ENCODE measurements at regions not wholly inside any gene's neighbourhood (a gene's known extent, or its start where the extent isn't known, plus 50 kb on each side); places are given as distances from the start of the nearest gene placed in this dataset.

DNA sequence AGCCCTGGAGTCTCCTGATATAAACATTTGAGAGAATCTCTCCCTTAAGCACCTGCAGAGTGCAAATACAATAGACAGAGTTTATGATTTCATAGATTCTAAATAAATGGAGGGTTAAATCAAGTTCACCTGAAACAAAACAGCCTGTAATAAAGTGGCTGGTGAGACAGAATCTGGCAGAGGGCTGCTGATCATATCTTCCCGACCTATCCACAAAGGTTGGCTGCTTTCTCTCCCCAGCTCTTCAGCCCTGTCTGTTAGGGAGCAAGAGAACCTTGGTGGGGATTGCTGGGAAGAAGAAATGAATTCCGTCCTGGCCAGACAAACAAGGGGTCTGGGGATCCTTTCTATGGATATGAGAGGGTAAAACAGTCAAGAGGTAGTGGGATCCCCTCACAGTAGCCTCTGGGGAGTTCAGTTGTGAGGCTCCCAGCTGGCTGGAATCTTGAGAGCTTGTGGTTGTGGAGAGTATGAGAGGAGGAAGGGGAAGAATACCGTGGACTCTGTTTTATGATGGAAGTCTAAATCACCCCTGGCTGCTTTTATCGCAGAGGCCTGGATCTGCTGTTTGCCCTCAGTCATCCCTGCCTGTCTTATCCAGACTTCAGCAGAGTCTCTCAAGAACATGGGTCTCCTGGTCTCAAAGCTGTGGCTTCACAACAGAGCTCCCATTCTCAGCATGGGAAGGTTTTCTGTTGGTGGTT is 451.3 kb downstream of the NTRK3 start:
- no peak for DNase-seq

DNA sequence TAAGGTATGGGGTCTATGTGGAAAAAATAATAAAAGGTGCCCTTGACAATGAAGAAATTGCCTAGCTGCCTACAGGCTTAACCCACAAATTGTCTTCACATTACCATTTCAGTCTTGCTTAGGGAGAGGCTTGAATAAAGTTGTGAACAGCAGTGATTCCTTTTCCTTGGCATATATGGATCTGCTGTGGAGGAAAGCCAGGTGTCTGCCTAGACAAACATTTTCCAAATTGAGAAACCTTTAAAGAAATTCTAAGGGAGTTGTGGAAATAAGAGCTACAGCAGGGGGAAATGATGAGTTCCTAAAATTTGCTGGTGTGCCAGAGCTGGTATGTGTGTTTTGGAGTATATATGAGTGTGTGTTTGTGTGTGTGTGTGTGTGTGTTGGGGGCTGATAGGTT is 452.1 kb downstream of the NTRK3 start:
- no peak for DNase-seq

DNA sequence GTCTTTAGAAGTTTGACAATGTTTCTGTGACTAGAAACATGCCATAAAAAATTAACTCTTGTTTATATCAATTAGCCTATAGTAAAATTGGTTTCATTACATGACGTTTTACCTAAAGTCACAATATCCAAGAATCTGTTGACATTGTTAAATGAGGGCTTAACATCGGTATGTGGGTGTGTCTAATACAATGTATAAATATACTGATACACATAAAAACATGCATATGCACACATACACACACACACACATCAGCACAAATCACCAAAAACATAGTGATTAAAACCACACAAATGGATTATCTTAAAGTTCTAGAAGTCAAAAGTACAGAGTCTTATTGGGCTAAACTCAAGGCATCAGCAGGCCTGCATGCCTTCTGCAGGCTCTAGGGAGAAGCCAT is 456.7 kb downstream of the NTRK3 start:
- DNase-seq: no peak

DNA sequence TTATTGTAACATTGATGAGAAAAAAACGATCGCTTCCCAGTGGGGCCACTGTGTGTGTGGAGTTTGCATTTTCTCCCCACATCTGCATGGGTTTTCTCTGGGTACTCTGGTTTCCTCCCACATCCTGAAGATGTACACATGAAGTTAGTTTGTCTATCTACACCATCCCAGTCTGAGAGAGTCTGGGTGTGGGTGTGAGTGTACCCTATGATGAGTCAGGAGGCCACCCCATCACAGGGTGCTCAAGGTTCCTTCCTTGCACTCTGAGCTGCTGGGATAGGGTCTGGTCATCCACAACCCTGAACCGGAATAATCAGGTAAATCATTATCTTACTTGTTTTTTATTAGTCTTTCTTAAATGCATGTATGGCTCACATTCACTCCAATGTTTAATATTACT is 457.1 kb downstream of the NTRK3 start:
- DNase-seq: no peak

DNA sequence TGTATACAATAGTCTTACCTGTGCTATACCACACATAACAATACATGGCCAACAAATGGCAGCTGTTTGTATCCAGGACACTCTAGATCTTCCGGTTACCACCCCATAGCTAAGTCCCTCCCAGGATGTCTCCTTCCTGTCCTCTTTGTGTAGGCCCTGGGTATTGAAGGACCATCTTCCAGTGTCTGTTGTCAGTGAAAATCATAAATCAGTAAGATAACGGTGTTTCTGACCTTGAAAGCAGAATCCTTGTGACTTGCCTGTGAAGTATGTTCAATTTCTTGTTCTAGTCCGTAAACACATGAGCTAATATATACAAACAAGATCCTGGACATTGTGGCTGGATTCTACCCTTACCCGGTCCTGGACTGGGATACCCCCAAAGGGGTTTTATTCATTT is 462.8 kb downstream of the NTRK3 start:
- DNase-seq: no peak

DNA sequence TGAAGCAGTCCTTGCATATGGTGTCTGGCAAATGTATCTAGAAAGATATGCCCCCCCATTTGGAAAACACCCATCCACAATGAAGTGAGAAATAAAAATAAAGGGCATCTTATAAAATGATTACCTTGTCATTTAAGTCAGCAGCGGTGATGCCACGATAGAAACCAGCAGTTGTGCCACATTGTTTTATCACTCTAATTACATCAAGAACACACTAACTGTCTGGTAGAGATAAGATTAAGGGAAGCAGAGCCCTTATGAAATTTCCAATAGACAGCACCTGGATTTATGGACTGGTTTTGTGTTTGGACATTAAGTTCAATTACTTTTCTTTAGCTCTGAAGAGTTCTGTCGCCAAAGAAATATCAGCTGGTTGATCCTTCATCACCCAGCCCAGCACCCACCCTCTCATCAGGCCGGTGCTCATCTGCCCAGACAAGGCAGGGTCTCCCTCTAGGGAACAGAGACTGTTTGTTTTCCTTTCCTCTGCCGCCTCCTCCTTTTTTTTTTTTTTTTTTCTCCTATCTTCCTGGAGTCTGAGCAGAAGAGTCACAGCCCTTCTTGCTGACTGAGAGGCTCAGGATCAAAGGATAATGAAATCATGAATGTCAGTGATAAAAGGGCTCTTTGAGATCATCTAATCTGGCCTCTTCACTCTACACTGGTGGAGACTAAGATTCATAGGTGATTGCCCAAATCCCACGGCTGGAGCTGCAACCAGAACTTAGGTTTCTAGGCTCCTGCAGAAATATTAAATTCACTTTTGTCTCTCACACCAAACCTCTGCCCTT is 464.1 kb downstream of the NTRK3 start:
- no peak for DNase-seq

DNA sequence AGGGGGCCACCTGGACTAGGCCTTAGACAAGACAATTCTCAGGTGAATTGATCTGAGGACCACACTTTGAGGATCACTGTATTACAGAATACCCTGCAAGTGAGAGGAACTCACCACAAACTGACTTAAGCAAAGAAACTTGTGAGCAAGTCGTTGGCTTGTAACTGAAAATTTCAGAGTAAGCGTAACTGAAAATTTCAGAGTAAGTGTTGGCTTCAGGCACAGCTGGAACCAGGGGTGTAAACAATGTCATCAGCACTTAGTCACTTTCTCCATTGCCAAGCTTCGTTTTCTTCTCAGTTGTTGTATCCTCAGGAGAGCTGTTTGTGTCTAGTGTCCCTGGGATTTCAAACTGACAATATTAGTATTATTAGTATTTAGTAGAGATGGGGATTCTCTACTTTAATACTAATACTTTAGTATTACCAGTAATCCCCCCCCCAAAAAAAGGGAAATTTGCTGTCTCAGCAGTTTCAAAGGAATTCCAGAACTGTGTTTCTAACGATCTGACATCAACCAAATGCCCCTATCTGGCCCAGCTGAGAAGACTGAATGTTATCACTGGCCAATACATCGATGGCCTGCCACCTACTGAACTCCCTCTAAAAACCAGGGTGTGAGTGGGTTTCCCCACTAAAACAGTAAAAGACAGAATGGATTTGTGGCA is 474.4 kb downstream of the NTRK3 start:
- DNase-seq: no peak

DNA sequence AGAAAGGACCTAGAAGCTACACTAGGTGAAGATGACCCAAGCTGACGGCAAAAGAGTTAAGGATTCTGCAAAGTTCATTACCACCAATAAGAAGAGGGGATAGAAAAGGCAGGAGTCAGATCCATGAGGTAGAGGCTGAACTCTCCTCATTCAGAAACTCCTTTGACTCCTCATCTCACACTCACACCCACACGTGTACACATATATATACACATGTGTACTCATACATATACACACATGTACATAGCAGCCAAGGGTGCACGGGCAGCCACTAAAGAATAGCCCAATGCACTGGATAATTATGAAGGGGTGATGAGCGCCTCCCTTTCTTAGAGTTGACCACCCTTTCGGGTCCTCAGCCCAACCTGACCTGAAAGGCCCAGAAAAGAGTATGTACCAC is 476.8 kb downstream of the NTRK3 start:
- DNase-seq: no peak

DNA sequence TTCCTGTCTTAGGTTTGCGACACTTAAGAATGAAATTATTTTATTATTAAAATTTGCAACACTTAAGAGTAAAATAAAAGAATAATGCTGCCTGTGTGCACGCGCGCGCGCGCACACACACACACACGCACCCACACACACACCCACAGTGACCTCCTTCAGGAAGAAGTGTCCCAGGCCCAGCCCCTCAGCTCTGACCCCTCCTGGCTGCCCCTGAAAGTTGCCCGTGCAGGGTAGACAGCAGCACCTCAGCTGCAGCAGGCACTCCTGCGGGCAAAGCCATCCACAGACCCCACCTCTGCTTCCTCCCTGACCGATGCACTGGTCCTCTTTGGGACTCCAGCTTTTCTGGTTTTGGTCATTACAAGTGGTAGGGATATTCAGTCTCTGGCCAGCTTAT is 478.2 kb downstream of the NTRK3 start:
- DNase-seq: no peak

DNA sequence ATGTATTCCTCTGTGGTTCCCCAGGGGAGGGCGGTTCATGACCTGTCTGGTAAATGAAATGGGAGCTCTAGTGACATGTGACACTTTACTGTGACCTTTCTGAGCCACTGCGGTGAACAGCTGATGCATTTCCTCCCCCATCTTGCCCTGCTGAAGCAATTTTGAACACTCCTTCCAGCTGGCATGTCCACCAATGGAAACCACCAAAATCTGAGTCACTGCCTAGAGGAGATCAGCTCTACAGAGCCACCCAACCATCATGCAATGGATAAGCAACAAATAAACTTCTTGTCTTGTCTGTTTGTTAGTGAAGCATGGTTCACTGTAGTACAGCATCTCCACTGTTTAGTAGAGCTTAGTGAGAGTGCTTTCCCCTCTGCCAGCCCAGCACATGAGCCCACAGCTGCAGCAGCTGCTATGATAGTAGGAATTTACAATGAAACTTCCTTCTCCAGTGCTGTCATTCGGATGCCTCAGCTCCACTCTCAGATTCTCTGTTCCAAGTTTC is 479.4 kb downstream of the NTRK3 start:
- DNase-seq: no peak

DNA sequence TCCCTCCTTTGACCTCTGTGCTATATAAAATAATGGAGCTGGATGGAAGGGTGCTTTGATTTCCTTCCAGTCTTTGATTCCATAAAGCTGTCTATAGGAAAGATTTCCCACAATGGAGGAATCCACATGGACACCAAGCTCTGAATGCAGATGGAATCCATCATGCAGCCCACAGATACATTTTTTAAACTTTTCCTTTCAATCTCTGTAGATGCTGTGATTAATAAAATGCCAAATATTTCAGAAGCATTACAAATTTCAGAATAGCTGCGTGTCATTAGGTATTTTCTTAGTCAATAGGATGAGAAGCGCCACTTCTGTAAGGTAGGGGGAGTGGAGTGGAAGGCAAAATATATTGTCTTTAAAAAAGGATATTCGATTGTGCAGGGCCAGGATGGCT is 489.0 kb downstream of the NTRK3 start:
- DNase-seq: no peak

DNA sequence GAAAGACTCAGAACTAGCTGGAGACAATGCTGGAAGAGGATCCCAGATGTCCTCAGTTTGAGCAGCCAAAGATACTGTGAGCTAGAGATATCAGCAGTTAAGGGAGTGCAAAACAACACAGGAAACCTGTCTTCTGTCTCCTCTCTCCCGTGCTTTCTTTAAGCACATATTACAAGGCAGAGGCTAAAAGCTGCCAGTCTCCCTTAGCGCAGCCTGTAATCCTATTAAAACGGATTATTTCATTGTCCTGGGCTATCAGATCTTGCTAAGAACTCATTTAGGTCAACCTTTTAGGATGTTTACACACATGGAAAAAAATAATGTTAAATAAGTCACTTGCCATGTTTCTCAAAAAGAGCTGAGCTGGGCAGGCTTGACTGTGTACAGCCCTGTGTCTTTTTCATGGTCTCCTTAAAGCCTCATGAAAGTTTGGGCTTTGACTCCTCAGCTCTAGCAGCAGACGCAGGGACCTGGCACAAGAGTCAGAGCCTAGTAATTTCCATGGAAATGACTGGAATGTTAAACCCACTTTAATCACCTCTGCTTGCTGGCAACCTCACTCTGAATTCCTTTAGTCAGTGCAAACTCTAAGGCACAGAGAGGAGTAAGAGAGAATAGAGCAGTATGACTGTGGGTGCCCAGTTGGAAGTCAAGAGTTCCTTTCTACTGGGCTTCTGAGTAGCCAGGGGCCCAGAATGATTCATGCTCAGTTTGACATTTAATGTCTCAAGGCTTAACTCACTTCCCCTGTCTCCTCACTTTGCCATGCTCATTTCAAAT is 491.9 kb downstream of the NTRK3 start:
- DNase-seq: peak; percentile 63

DNA sequence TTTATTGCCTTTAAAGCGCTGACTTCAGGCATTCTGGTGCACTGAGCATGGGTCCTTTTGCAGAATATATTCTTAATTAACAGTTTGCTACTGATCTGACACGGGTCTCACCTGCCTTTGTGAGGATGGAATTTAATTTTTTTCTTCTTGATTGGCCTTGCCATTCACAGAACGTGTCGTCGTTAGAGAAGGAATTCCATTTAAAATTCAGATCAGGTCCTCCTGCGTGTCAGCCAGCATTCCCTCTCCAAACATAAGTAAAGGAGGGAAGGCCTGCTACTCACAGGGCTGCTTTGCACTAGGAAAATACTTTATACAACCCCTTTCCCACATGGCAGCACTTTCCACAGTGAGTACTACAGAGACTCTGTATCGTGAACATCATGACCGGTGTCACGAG is 492.7 kb downstream of the NTRK3 start:
- DNase-seq: no peak

DNA sequence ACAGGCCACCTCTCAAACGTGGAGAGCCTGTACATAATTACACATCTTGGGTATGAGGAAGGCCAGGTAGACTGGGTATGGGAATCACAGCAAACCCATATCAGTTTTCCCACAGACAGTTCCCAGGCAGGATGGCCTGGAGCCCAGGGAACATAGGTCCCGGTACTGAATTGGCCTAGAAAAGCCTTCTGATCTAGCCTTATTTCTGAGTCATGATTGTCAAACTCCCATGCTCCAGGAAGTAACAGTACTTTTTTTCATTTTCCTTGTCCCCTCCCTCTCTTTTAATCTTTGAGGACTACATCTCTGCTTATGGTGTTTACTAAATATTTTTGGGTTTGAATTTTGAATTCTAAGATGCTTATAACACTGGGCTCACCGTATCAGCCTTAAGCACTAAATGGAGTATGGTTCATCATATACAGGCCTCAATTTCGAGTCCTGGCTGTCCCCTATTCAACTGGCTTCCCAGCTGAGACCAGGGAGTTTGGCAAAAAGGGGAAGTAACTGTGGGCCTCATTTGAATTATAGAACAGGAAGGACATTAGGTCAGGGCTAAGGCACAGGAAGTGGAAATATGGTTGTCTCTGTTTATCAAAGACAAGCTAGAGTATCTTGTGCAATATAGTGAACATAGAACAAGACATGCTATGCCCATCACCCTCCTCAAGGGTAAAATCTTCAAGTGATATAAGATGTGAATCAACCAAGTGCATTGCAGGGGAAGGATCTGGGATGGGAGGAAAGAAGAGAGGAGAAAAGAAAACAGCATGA is 494.6 kb downstream of the NTRK3 start:
- no peak for DNase-seq

DNA sequence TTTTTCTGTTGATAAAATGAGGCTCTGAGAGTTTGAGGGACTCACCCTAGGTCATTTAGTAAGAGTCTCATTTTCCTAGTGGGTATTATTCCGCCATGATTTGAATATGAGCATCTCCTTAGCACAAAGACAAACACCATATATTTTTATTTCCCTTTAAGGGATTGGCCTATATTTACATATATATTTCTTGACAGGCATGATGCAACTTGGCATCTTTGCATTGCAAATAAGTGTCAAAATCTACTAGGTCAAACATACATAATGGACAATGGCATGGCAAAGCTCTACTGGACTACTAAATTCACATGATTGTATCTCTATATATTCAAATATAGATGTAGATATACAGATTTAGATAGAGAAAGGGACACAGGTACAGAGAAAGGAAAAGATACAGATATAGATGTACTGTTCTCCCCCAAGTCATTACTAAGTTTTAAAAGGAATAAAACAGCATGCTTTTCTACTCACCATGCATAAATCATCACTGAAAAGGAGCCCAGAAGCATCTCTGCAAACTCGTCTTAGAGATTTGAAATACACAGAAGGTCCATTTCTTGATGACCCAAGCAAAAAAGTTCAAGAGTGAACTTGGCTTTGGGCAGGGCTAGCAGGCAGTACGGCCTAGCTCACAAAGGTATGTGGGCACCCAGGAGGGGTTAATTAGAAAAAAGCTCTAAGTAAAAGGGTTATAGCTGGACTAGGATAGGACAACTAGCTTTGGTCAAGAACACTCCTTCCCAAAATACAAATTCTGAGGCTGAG is 495.8 kb downstream of the NTRK3 start:
- no peak for DNase-seq

DNA sequence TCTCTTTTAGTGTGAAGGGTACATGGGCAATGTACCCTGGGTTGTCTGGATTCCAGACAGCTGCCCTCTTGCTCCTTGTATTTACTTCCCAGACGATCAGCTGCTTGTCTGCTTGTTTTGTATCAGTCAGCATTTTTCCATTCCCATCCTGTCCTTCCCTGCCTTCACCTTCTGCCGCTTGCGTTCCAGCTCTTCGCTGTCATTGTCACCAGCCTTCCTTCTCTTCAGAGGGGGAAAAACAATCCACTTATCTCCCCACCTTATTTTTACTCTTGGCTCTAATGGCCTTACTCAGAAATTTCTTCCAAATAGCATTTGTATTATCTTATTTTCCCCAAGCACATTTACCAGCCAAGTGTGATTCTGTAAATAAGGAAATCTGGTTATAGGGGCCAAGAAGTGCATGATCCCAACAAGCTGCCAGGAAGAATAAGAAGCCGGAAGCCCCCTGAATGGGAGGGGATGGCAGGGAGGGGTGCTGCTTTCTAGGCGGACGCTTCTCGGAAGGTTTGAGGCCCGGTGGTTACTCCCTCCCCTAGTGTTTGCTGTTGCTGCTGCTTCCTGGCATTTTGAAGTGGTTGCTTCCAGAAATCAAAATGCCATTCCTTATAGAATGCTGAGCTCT is 497.6 kb downstream of the NTRK3 start:
- DNase-seq: no peak

DNA sequence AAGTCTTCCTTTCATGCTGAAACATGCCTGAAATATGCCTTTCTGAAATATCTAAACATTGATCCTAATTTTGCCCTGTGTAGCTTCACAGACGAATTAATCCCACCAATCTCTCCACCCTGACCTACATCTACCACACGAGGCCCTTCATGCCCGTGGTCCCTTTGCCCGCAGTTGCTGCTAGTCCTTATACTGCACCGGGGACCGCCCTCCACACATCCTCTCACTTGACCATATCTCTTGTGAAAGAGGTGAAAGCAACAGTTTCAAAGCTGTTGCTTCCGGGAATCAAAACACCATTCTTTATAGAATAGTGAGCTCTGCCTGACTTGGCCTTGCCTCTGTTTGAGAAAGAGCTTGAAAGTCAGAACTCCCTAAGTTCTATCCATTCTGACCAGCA is 499.5 kb downstream of the NTRK3 start:
- DNase-seq: no peak

DNA sequence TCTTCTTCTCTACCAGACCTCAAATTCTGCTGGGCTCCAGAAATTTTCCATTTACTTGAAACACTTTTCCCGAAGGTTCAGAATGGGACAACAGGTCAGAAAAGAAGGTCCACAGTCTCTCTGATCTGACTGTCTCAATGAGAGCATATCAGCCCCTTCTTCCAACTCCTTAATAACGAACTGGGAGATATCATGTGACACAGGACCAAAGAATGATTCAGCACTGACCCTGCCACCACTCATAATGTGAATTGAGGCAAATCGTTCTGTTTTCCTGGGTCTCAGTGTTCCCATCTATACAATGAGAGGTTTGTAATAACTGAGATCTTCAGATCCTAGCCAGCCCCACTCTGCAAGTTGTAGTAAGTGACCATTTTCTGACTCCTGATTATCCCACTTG is 500.5 kb downstream of the NTRK3 start:
- no peak for DNase-seq

DNA sequence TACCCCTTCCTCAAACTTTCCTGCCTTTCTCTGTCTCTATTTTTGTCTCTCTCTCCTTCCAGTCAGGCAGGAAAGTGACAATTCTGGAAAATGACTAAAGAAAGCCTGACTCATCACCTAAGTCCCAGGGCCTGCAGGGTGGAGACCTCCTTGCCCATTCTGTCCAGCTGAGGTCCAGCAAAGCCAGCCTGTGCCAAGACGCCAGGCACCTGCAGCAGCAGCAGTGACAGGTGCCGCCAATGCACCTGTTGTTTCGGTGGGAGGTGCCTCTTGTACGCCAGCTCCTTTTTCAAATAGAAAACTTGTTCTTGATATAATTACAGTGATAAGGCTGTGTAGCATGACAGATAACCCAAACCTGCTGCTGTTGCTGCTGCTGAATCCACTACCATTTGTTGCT is 501.3 kb downstream of the NTRK3 start:
- no peak for DNase-seq

DNA sequence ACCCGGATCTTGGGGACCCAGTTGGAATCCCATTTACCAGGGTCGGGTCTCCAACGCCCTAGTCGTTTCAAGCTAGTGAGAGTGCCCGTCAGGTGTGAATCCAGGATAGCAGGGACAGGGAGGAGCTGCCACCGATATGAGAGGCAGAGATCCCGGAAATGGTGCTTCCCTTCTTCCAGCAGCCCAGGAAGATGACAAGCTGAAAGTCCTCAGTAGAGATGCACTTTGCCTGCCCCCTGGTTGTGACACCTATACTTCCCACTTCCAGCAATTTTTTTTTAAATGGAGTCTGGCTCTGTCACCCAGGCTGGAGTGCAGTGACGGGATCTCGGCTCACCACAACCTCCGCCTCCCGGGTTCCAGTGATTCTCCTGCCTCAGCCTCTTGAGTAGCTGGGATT is 503.0 kb downstream of the NTRK3 start:
- no peak for DNase-seq
